ENCODE measurements at regions not wholly inside any gene's neighbourhood (a gene's known extent, or its start where the extent isn't known, plus 50 kb on each side); places are given as distances from the start of the nearest gene placed in this dataset.

- DNase-seq: no peak
Observed at GRCh38 chr4:58188316-58188715, 1078.1 kb upstream of the IGFBP7 start.

GRCh38 chr4:58175024-58175423 is 1064.8 kb upstream of the IGFBP7 start:
- no peak for DNase-seq

GRCh38 chr4:58166490-58166889 is 1056.3 kb upstream of the IGFBP7 start:
- DNase-seq: no peak

GRCh38 chr4:58163156-58163555 is 1053.0 kb upstream of the IGFBP7 start:
- DNase-seq: no peak

- no peak for DNase-seq
Observed at GRCh38 chr4:58149404-58150085, 1039.4 kb upstream of the IGFBP7 start.

- no peak for DNase-seq
Observed at GRCh38 chr4:58144721-58145120, 1034.5 kb upstream of the IGFBP7 start.

GRCh38 chr4:58138786-58139668 is 1028.8 kb upstream of the IGFBP7 start:
- no peak for DNase-seq

GRCh38 chr4:58136604-58137003 is 1026.4 kb upstream of the IGFBP7 start:
- no peak for DNase-seq

GRCh38 chr4:58127680-58128079 is 1017.5 kb upstream of the IGFBP7 start:
- DNase-seq: no peak

GRCh38 chr4:58119298-58119697 is 1009.1 kb upstream of the IGFBP7 start:
- DNase-seq: no peak

- no peak for DNase-seq
Observed at GRCh38 chr4:58113126-58113525, 1002.9 kb upstream of the IGFBP7 start.

GRCh38 chr4:58111818-58112217 is 1001.6 kb upstream of the IGFBP7 start:
- no peak for DNase-seq

GRCh38 chr4:58093352-58093751 is 983.2 kb upstream of the IGFBP7 start:
- DNase-seq: no peak

GRCh38 chr4:58090539-58090938 is 980.4 kb upstream of the IGFBP7 start:
- no peak for DNase-seq

GRCh38 chr4:58081356-58081755 is 971.2 kb upstream of the IGFBP7 start:
- no peak for DNase-seq

GRCh38 chr4:58075724-58076123 is 965.5 kb upstream of the IGFBP7 start:
- DNase-seq: no peak

- DNase-seq: no peak
Observed at GRCh38 chr4:58074382-58074781, 964.2 kb upstream of the IGFBP7 start.

- no peak for DNase-seq
Observed at GRCh38 chr4:58070726-58071125, 960.5 kb upstream of the IGFBP7 start.

- no peak for DNase-seq
Observed at GRCh38 chr4:58064653-58065052, 954.5 kb upstream of the IGFBP7 start.

GRCh38 chr4:58063404-58064160 is 953.4 kb upstream of the IGFBP7 start:
- no peak for DNase-seq

- DNase-seq: no peak
Observed at GRCh38 chr4:58061967-58062366, 951.8 kb upstream of the IGFBP7 start.

GRCh38 chr4:58050439-58050838 is 940.3 kb upstream of the IGFBP7 start:
- DNase-seq: no peak

GRCh38 chr4:58048491-58048890 is 938.3 kb upstream of the IGFBP7 start:
- DNase-seq: no peak

- DNase-seq: no peak
Observed at GRCh38 chr4:58042176-58042575, 932.0 kb upstream of the IGFBP7 start.
